Effector memory CD8-positive, alpha-beta T cell (primary cell): ENCODE measurements at regions not wholly inside any gene's neighbourhood (a gene's known extent, or its start where the extent isn't known, plus 50 kb on each side); places are given as distances from the start of the nearest gene placed in this dataset.

ENCODE experiments used
- ATAC-seq: fragments of 150-1000 bp; cut with Tn5 transposase; replicated peaks from 2 replicates; pipeline ENCODE4 v1.10.0; 2021; ENCODE audit warnings: mild to moderate bottlenecking, moderate library complexity
- DNase-seq, 3 experiments: peaks; one replicate each; pipeline ENCODE4 v3.0.0; 2021
- H3K27ac Mint-ChIP-seq, 2 donors: one replicate each; pipeline ENCODE4 v1.8.0; 2022; ENCODE audit warnings: mild to moderate bottlenecking in 2 of 2, mixed read lengths in 2 of 2, moderate library complexity in 2 of 2
- H3K27me3 Mint-ChIP-seq, 2 donors: one replicate each; pipeline ENCODE4 v1.8.0; 2022; ENCODE audit warnings: mixed read lengths in 2 of 2
- H3K36me3 Mint-ChIP-seq: one replicate; pipeline ENCODE4 v1.8.0; 2022; ENCODE audit warnings: mild to moderate bottlenecking, moderate library complexity, mixed read lengths; ENCODE audit not compliant: insufficient read depth
- H3K4me1 Mint-ChIP-seq, 2 donors: one replicate each; pipeline ENCODE4 v1.8.0; 2022; ENCODE audit warnings: low read depth in 2 of 2, mixed read lengths in 2 of 2
- H3K4me3 Mint-ChIP-seq, 2 donors: one replicate each; pipeline ENCODE4 v1.8.0; 2022; ENCODE audit warnings: mild to moderate bottlenecking in 2 of 2, mixed read lengths in 2 of 2, moderate library complexity in 2 of 2
- H3K9me3 Mint-ChIP-seq, 2 donors: one replicate each; pipeline ENCODE4 v1.8.0; 2022; ENCODE audit warnings: mixed read lengths in 2 of 2

DNA sequence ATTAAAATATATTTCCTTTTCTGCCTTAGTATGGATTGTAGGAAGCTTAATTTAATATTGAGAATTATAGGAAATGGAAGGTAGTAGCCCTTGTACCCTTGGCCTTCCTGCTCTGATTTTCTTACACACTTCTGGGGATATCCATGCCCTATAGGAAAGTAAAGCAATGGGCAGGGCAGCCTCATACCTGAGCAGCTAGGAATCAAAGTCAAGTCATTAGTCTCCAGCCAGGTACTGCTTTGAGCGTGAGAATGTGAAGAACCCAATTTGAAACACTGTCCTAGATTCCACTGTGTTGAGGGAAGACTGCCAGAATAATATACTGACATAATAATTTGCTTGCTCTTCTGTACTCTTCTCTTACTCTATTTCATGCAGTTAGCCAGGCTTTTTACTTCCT is 51.0 kb upstream of the L3MBTL3 start:
- Mint-ChIP-seq H3K9me3 (peaks cover 0 to 2% of the 10 kb centered on the region in 2 donors), H3K27ac (no peak overlapping the region), H3K36me3 (no peaks in the 10 kb centered on the region), H3K27me3 (peaks cover 14 to 15% of the 10 kb centered on the region in 2 donors), H3K4me1 (no peaks in the 10 kb centered on the region), H3K4me3 (no peak overlapping the region)
- ATAC-seq (no peak), DNase-seq (no peak)

DNA sequence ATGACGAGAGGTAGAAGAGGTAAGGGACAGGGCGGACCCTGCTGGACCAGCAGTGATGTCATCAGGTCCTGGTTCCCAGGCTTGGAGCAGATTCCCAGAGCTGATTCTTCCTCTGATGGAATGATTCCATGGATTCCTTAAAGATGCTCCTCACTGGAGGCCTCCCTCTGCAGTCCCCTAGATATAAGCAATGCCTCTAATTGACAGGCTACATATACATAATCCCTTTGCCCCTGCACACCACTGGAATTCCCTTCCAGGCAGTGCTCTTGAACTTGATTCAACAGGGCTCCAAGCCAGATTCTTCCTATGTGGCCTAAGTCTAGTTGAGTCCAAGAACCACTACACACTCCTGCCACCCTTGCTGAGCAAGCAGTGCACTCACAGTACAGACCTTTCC is 52.3 kb upstream of the L3MBTL3 start:
- Mint-ChIP-seq H3K27ac (no peak overlapping the region), H3K36me3 (no peaks in the 10 kb centered on the region), H3K27me3 (peaks cover 14 to 15% of the 10 kb centered on the region in 2 donors), H3K4me1 (no peaks in the 10 kb centered on the region), H3K4me3 (no peak overlapping the region), H3K9me3 (peaks cover 0 to 2% of the 10 kb centered on the region in 2 donors)
- DNase-seq (no peak), ATAC-seq (no peak)

GRCh38 chr6:129965096-129965495 is 53.3 kb upstream of the L3MBTL3 start:
- Mint-ChIP-seq H3K27me3 (peaks cover 14 to 15% of the 10 kb centered on the region in 2 donors), H3K36me3 (no peaks in the 10 kb centered on the region), H3K9me3 (peaks cover 0 to 2% of the 10 kb centered on the region in 2 donors), H3K4me1 (no peaks in the 10 kb centered on the region), H3K27ac (no peak overlapping the region), H3K4me3 (no peak overlapping the region)
- no peak for ATAC-seq
- DNase-seq: no peak

DNA sequence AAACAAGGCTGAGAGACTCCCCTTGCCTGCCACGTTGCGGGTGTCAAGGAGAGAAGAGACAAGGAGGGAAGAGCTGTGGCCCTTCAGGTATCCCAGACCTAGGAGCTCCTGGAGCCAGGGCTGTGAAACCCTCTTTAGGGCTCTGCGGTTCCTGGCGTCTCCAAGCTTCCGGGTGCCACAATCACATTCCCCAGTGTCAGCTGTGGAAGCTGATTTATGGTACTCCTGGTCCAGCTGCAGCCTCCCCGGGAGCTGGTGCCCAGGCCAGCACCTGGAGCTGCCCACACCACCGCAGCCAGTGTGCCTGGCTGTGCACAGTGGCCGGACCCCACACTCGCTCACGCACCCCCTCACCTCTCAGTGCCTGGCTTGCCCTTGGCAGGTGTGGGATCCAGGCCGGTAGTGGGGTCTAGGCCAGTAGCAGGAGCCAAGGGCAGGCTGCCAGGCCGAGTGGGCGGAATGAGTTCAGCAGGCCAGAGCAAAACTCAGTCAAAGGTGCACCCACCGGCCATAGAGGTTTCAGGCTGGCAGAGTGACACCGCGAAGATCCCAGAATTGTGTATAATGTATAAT is 58.9 kb upstream of the L3MBTL3 start:
- ATAC-seq: no peak
- H3K9me3 Mint-ChIP-seq: peaks cover 0 to 2% of the 10 kb centered on the region in 2 donors

DNA sequence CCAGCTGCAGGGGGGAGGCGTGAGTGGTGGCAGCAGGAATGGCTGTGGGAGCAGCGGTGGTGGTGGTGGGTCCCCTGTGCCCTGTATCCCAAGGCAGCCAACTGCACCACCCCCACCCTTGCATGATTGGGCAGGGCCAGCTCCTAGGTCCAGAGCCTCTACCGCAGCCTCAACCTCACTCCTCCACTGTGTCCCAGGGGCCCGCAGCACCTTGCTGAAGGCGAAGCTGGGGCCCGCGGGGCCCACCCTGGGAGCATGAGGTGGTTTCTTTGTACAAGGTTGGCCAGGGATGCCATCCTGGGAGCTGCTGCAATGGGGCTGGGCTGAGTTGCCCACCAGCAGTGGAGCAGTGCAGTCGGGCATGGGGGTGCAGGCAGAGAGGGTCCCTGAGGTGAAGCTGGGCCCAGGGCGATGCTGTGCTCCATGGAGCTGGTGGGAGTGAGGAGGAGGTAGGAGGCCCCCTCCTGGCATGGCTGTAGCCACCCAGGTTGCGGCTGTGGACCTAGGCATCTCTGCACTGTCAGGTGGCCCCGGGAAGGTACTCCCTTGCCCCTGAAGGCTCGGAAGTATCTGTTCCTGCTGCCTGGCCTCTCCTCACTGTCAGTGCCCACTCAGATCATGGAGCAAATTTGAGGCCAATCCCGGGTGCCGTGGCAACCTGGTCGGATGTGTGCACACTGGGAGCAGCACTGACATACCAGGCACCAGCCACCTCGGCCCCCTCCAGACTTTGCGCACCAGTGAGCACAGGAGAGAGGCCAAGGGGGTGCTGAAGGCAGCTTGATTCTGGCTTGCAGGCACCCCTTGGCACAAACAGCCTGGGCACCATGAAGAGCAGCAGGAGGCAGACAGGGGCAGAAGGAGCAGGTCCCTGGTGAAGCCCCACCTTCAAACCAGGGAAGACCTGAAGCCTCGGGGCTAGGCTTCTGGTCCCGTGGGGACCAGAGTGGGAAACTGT is 60.2 kb upstream of the L3MBTL3 start:
- ATAC-seq: no peak
- H3K36me3 Mint-ChIP-seq: no peaks in the 10 kb centered on the region
- no peak overlapping the region for H3K27ac Mint-ChIP-seq
- no peaks in the 10 kb centered on the region for H3K9me3 Mint-ChIP-seq
- no peak overlapping the region for H3K4me3 Mint-ChIP-seq
- H3K27me3 Mint-ChIP-seq: peaks cover 2 to 4% of the 10 kb centered on the region in 2 donors
- DNase-seq: no peak
- H3K4me1 Mint-ChIP-seq: no peaks in the 10 kb centered on the region

More for the DNA sequence above, 58.9 kb upstream of the L3MBTL3 start:
- Mint-ChIP-seq H3K27me3 (peaks cover 12 to 15% of the 10 kb centered on the region in 2 donors), H3K36me3 (no peaks in the 10 kb centered on the region), H3K4me3 (no peak overlapping the region), H3K4me1 (no peaks in the 10 kb centered on the region), H3K27ac (no peak overlapping the region)
- DNase-seq: no peak

GRCh38 chr6:129955584-129955983 is 62.8 kb upstream of the L3MBTL3 start:
- DNase-seq (no peak), ATAC-seq (no peak)
- Mint-ChIP-seq H3K4me3 (no peak overlapping the region), H3K27me3 (peaks cover 6 to 9% of the 10 kb centered on the region in 2 donors), H3K4me1 (no peaks in the 10 kb centered on the region), H3K9me3 (no peaks in the 10 kb centered on the region), H3K27ac (no peak overlapping the region), H3K36me3 (no peaks in the 10 kb centered on the region)

DNA sequence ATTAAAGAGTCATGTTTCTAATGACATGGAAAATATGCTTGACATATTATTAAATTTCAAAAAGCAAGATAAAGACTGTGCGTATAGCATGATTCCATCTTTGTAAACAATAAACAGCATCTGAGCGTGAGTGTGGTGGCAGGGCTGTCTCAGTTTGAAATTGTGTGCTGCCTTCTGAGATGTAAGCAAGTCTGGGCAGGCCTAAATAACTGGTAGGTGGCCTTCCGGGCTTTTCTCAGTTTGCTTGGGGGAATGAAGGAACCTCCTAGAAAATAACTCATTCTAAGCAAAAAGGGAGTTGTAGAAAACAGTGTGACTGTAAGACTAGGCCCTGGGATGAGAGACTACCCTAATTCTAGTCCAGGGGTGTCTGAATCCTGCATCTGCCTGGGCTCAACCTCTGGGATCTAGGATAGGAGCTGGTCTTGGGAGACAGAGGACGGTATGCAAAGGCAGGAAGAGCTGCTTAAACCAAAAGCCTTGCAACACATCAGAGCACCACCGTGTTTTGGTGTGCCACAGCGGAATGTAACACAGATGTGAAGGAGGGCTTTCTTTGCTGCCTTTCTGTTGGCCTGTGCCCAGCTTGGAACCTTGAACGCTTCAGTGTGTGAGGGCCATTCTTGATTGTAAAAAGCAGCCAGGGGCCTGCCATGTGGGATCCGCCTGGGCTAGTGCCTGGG is 63.5 kb upstream of the L3MBTL3 start:
- DNase-seq (no peak), ATAC-seq (no peak)
- H3K36me3 Mint-ChIP-seq: no peaks in the 10 kb centered on the region

GRCh38 chr6:129947797-129948196 is 70.6 kb upstream of the L3MBTL3 start:
- Mint-ChIP-seq H3K4me1 (no peaks in the 10 kb centered on the region), H3K27me3 (peaks cover 23 to 26% of the 10 kb centered on the region in 2 donors), H3K9me3 (no peaks in the 10 kb centered on the region), H3K4me3 (no peak overlapping the region), H3K36me3 (no peaks in the 10 kb centered on the region), H3K27ac (no peak overlapping the region)
- no peak for DNase-seq
- no peak for ATAC-seq

More for the DNA sequence above, 63.5 kb upstream of the L3MBTL3 start:
- Mint-ChIP-seq H3K9me3 (no peaks in the 10 kb centered on the region), H3K4me3 (no peak overlapping the region), H3K27ac (no peak overlapping the region), H3K27me3 (peaks cover 7 to 9% of the 10 kb centered on the region in 2 donors), H3K4me1 (no peaks in the 10 kb centered on the region)

DNA sequence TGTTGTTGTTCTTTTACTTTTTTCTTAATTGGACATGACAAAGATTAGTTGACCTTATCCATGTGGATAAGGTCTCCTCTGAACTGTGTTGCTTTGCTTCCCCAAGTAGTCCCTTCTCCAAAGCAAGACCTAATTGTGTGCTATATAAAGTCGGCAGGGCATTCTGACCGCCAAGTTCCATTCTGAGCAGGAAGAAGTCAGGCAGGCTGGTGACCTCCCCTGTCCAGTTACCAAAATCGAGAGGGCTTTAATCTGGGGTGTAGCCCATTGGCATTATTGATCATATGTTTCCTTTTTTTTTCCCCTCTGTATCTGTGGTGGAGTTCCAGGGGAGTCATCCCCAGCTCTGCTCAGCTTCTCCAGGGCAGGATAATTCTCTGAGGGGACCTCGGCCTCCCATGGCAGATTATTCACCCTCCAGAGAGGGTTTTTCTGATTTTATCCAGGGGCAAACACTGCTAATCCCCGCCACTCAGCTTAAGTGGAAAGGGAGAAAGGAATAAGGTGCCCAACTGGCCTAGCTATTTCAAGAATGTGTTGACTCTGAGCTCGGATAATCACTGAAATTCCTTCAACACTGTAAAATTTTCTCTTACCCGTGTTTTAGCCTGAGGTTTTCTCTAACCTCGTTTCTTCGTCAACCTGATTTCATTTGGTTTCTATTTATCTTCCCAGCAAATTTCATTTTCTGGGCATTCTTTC is 71.8 kb upstream of the L3MBTL3 start:
- Mint-ChIP-seq H3K36me3 (no peaks in the 10 kb centered on the region), H3K27me3 (peaks cover 18 to 29% of the 10 kb centered on the region in 2 donors), H3K4me1 (no peaks in the 10 kb centered on the region), H3K4me3 (no peak overlapping the region), H3K9me3 (no peaks in the 10 kb centered on the region), H3K27ac (no peak overlapping the region)
- DNase-seq (no peak), ATAC-seq (no peak)

- Mint-ChIP-seq H3K27ac (no peak overlapping the region), H3K4me3 (no peak overlapping the region), H3K4me1 (no peaks in the 10 kb centered on the region), H3K27me3 (peaks cover 39 to 41% of the 10 kb centered on the region in 2 donors), H3K9me3 (no peaks in the 10 kb centered on the region), H3K36me3 (no peaks in the 10 kb centered on the region)
- DNase-seq (no peak), ATAC-seq (no peak)
These were observed 74.6 kb upstream of the L3MBTL3 start for GRCh38 chr6:129943637-129944271.

DNA sequence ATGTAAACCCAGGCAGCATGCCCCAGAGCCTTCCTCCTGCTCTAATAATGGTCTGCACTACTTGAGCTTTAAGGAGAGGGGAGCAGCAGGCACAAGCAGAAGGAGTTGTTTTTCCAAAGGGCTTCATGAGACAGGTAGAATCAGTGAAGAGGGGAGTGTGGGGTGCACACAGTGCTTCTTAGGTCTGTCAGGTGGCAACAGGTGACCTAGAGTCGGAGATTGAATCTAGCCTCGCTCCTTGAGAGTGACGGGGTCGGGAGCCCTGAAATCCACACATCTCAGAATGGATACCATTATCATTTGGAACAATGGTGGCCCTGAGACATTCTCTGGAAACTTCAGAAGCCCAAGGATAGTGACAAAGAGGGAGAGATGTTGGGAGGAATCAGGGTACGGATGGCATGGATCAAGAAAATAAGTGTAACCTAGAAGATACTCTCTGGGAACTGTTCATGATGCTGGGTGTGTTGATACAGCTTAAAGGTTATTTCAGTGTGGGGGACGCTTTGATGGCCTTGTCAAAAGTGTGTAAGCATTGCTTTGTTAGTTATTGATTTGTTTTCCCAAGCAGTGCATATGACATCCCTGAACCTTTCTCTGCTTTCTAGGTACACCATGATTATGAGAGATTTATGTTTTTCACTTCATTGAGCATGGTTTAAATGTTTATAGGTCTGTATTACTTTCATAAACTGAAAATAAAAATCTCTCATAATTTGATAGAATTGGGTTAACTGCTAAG is 77.8 kb upstream of the L3MBTL3 start:
- Mint-ChIP-seq H3K9me3 (no peaks in the 10 kb centered on the region), H3K36me3 (no peaks in the 10 kb centered on the region), H3K27me3 (peaks cover 39 to 46% of the 10 kb centered on the region in 2 donors)

DNA sequence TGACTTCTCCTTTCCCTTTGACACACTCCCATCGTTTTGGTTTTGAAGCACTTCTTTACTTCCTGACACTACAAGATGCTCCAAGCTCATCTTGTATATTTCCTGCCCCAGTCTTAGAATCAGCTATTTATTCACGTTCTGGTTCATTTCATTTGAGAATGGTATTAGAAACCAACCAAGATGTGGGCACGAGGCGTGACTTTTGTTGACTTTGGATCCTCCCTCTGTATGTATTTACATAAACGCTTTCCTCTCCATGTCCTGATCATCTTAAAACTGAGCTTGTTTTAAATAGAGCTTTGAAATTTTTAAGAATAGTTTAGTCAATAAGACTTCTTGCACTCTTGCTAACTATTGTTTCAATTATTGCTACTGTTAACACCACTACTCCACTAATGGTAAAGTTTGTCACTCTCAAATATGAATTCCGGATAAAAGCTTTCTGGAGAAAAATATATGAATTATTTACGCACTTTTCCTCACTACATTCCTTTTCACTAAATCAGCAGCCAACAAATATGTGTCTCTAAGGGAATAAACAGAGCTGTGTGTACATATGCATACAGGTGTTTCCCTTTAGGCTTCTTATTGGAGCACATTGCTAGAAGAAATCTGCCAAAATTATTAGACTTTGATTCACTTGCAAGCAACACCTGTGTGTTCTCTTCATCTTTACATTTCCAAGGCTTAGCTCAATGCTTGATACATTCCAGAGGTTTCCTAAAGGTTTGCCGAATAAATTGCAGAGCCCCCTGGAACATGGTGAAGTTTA is 77.3 kb upstream of the TMEM244 start:
- Mint-ChIP-seq H3K4me3 (no peak overlapping the region), H3K36me3 (no peaks in the 10 kb centered on the region), H3K9me3 (no peaks in the 10 kb centered on the region), H3K27me3 (peaks cover 39 to 40% of the 10 kb centered on the region in 2 donors), H3K27ac (no peak overlapping the region), H3K4me1 (peaks cover 3% of the 10 kb centered on the region in 2 donors)
- DNase-seq (no peak), ATAC-seq (no peak)

More for the DNA sequence above, 77.8 kb upstream of the L3MBTL3 start:
- ATAC-seq (no peak), DNase-seq (no peak)
- Mint-ChIP-seq H3K4me3 (no peak overlapping the region), H3K27ac (no peak overlapping the region), H3K4me1 (peaks cover 3% of the 10 kb centered on the region in 2 donors)
